ENCODE measurements at regions not wholly inside any gene's neighbourhood (a gene's known extent, or its start where the extent isn't known, plus 50 kb on each side); places are given as distances from the start of the nearest gene placed in this dataset.

DNA sequence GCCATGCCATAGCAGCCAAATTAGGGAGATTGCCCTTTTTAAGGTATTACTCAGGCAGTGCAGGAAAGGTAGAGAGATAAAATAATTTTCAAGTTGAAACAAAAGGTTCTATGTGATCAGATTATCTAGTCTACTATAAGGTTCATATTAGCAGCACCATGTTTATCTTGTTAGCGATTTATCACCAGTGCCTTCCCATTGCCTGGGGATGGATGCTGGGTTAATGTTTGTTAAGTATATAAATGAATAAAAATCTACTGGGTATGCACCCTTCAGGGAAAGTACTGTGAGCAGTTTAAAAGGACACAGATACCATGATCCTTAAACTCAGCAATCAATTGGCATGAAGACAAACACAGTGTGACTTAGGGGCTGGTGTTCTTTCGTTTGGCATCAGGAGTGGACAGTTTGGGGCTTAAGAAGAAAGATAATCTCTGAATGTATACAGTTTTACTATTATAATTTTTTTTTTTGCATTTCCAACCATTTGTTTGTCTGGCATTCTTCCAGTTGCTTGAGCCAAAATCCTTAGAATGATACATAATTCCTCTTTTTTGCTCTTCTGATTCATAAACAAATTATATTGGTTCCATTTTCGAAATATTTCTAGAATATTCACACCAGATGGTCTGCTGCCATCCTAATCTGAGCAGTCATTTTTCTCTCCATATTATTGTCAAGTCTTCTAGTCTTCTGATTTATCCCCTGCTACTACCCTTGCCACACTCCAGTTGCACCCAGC lies 512.8 kb upstream of the SLC8A1 start:
- TF ChIP-seq, protein P1, sequence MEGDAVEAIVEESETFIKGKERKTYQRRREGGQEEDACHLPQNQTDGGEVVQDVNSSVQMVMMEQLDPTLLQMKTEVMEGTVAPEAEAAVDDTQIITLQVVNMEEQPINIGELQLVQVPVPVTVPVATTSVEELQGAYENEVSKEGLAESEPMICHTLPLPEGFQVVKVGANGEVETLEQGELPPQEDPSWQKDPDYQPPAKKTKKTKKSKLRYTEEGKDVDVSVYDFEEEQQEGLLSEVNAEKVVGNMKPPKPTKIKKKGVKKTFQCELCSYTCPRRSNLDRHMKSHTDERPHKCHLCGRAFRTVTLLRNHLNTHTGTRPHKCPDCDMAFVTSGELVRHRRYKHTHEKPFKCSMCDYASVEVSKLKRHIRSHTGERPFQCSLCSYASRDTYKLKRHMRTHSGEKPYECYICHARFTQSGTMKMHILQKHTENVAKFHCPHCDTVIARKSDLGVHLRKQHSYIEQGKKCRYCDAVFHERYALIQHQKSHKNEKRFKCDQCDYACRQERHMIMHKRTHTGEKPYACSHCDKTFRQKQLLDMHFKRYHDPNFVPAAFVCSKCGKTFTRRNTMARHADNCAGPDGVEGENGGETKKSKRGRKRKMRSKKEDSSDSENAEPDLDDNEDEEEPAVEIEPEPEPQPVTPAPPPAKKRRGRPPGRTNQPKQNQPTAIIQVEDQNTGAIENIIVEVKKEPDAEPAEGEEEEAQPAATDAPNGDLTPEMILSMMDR (IDR thresholded peaks at IDR 0.05; ENCODE audit: insufficient read depth, low read length), result no peak
- TF ChIP-seq POLR2AphosphoS5 (IDR thresholded peaks at IDR 0.05; ENCODE audit: low read depth) (no peak), GABPA (IDR thresholded peaks at IDR 0.05; ENCODE audit: low read depth) (no peak)
- TF ChIP-seq, protein P2, sequence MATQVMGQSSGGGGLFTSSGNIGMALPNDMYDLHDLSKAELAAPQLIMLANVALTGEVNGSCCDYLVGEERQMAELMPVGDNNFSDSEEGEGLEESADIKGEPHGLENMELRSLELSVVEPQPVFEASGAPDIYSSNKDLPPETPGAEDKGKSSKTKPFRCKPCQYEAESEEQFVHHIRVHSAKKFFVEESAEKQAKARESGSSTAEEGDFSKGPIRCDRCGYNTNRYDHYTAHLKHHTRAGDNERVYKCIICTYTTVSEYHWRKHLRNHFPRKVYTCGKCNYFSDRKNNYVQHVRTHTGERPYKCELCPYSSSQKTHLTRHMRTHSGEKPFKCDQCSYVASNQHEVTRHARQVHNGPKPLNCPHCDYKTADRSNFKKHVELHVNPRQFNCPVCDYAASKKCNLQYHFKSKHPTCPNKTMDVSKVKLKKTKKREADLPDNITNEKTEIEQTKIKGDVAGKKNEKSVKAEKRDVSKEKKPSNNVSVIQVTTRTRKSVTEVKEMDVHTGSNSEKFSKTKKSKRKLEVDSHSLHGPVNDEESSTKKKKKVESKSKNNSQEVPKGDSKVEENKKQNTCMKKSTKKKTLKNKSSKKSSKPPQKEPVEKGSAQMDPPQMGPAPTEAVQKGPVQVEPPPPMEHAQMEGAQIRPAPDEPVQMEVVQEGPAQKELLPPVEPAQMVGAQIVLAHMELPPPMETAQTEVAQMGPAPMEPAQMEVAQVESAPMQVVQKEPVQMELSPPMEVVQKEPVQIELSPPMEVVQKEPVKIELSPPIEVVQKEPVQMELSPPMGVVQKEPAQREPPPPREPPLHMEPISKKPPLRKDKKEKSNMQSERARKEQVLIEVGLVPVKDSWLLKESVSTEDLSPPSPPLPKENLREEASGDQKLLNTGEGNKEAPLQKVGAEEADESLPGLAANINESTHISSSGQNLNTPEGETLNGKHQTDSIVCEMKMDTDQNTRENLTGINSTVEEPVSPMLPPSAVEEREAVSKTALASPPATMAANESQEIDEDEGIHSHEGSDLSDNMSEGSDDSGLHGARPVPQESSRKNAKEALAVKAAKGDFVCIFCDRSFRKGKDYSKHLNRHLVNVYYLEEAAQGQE (IDR thresholded peaks at IDR 0.05; ENCODE audit: insufficient replicate concordance, low read depth), result no peak

Measured in HL-60 (cell line).